Stomach (tissue), 4 donors: ENCODE measurements at regions not wholly inside any gene's neighbourhood (a gene's known extent, or its start where the extent isn't known, plus 50 kb on each side); places are given as distances from the start of the nearest gene placed in this dataset.

ENCODE experiments used
- POLR2AphosphoS5 ChIP-seq, 3 donors: sonication (generic); formaldehyde crosslinking; IDR thresholded peaks; one replicate each; pipeline ENCODE4 v1.6.1; 2016; ENCODE audit warnings: antibody characterized with exemption in 3 of 3
- TF ChIP-seq, protein P1 (sequence below), 7 experiments: fragments of 450-650 bp in 4 of 7; fragments of 200-600 bp in 3 of 7; sonication (generic) in 3 of 7; IDR thresholded peaks; one replicate each; pipeline ENCODE4 v1.5.1; 2016 to 2019; ENCODE audit warnings: antibody characterized with exemption in 7 of 7, control low read depth in 2 of 7, mild to moderate bottlenecking in 1 of 7

DNA sequence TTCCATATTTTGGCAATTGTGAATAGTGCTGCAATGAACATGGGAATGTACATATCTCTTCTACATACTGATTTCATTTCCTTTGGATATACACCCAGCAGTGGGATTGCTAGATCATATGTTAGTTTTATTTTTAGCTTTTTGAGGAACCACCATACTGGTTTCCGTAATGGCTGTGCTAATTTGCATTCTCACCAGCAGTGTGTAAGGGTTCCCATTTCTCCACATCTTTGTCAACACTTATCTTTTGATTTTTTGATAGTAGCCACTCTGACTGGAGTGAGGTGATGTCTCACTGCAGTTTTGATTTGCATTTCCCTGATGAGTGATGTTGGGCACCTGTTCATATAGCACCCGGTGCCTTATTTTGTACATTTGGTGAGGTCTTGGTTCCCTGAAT lies 519.6 kb downstream of the REEP3 start:
- no peak for TF ChIP-seq POLR2AphosphoS5 (IDR thresholded peaks at IDR 0.05)
- TF ChIP-seq, protein P1, sequence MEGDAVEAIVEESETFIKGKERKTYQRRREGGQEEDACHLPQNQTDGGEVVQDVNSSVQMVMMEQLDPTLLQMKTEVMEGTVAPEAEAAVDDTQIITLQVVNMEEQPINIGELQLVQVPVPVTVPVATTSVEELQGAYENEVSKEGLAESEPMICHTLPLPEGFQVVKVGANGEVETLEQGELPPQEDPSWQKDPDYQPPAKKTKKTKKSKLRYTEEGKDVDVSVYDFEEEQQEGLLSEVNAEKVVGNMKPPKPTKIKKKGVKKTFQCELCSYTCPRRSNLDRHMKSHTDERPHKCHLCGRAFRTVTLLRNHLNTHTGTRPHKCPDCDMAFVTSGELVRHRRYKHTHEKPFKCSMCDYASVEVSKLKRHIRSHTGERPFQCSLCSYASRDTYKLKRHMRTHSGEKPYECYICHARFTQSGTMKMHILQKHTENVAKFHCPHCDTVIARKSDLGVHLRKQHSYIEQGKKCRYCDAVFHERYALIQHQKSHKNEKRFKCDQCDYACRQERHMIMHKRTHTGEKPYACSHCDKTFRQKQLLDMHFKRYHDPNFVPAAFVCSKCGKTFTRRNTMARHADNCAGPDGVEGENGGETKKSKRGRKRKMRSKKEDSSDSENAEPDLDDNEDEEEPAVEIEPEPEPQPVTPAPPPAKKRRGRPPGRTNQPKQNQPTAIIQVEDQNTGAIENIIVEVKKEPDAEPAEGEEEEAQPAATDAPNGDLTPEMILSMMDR (IDR thresholded peaks at IDR 0.05) = no peak
